ENCODE measurements at regions not wholly inside any gene's neighbourhood (a gene's known extent, or its start where the extent isn't known, plus 50 kb on each side); places are given as distances from the start of the nearest gene placed in this dataset.

- TF ChIP-seq CTCF (conservative IDR thresholded peaks at IDR 0.05; ENCODE audit: low read length) (no peak), EZH2phosphoT487 (IDR thresholded peaks at IDR 0.05; ENCODE audit: borderline replicate concordance, low read depth, low read length) (no peak)
Measured at GRCh38 chr6:119915971-119916370, 566.4 kb upstream of the MAN1A1 start.
